SIG-M5 treated with dmso at 0.1 percent for 504 hours (cell line): ENCODE measurements at regions not wholly inside any gene's neighbourhood (a gene's known extent, or its start where the extent isn't known, plus 50 kb on each side); places are given as distances from the start of the nearest gene placed in this dataset.

Experiments used
- DNase-seq: peaks from one replicate; lab custom pipeline; 2025; ENCODE audit not compliant: unreplicated experiment; lab: John Stamatoyannopoulos, UW

DNA sequence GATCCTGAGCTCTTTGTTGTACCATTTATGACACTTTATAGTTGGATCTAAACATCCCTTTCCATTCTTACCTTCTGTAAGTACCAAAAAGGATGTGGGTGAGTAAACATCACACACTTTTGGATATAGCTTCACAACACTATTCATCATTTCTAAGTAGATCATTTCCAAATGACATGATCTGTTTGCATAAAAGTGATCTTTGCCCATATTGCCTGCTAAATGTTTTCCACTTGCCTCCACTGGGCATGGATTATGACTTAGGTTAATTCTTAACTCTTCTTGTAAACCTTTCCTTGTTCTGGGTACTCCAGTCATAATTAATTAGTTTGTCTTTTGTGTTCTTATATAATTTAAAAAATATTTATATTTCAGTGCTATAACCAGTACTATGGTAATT is 244.9 kb upstream of the AGA start:
- no peak for DNase-seq

DNA sequence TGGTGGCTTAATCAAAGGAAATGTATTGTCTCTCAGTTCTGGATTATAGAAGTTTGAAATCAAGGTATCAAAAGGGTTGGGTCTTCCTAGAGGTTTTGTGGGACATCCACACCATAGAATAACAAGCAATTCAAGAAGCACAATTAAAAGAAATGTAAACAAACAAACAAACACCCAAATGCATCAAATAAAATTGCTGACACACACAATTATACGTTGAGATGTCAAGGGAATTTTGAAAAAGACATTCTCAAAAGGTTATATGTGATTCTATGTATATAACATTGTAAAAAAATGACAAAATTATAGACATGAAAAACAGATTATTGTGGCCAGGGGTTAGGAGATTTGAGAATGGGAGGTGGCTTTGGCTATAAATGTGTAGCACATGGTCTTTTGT is 250.7 kb upstream of the AGA start:
- DNase-seq, result no peak

DNA sequence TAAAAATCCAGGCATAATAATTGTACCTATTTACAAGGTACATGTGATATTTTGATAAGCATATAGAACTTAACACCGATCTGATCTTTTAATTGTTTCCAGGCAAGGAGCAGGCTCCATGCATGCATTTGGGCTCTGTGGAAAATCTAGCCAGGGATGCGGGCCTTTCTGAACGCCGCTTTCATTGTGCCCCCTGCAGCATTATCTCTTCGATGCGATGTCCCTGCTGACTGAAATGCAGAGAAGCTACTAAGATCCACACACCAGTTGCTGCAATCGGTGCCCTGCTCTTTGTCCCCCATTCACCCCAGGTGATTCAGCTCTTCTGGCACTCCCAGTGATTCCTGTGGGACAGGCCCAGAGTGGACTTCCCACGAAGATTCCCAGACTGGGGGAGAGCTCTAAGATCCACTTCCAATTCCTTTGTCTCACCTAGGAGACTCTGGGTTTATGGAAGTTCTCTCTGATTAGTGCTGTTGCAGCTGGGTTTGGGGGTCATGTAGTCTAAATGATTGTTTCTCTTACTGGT is 254.3 kb upstream of the AGA start:
- no peak for DNase-seq

DNA sequence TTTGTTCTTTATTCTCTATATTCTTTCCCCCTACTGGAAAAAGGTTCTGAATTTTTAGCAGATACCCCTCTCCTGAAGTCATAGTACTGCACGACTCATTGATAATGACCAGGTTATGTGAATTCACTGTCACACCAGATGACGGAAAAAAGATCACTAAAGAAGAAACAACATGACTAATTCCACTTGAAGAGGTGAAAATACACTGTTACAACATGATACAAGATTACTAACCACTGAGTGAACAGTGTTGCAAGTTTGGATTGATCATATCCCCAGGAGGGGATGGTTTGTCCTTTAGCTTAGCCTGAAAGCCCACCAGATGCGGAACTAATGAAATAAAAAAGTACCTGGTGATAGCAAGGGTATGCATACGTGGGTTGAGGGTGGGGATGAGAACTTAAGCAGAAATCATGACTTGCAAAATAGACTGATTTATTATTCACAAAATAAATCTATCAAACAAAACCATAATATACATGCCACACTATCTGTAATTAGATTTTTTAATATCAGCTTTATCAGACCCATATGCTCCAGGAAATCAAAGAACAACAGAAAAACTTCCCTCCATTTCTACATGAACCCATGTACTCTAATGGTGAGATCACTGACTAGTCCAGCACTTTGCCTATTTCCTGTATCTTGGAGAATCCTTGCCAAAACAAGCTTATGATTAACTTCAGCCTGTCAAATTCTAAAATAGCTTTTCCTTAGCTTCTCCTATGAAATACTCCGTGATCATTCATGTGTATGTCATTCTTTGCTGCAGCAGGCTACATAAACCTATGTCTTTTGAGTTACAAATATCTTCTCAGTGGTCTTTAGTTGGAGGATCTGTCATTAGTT is 257.4 kb upstream of the AGA start:
- no peak for DNase-seq

DNA sequence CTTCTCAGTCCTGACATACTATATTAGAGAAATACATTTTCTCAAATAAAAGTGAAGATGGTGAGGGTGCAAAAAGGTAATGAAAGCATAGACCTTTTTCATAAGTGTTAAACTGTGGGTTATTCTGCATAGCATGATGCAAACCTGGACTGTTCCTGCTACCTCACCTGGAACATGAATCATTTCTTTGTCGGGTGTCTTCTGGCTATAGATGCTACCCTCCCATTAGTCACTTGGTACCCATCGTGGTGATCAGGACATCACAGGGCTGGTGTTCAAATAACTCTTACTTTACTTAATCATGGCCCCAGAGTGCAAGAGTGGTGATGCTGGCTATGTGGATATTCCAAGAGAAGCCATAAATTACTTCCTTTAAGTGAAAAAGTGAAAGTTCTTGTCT is 264.7 kb upstream of the AGA start:
- no peak for DNase-seq

DNA sequence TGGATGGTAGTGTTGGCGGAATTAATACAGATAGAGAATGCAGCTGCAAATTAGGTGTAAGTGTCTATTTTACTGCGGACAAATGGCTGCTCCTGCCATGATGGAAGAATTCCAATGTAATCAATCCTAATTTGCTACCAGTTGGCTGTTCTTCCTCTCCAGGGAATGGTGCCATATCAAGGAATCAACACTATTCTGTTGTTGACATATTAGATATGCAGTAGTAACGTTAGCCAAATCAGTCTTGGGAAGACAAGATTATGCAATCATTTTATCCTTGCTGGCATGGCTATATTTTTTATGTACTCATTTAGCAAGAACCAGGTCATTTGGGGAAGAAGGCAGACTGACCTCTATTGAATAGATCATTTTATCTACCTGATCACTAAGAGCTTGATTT is 271.2 kb upstream of the AGA start:
- DNase-seq, result no peak

DNA sequence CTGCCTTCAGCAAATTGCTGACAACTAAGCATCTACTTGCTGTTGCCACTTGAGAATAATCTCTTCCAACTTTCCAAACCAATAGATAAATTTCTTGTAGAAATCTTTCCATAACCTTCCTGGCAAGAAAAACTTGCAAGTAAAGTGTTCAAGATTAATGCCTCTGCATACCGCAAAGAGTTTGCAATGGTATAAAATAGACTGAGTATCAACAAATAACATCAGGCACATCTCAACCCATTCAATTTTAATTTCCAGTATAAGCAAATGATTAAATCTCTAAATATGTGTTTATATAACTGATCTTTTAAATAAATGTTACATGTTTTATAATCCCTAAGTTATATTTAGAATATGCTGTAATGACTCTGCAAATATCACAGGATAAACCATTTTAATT is 275.2 kb upstream of the AGA start:
- DNase-seq, result no peak

DNA sequence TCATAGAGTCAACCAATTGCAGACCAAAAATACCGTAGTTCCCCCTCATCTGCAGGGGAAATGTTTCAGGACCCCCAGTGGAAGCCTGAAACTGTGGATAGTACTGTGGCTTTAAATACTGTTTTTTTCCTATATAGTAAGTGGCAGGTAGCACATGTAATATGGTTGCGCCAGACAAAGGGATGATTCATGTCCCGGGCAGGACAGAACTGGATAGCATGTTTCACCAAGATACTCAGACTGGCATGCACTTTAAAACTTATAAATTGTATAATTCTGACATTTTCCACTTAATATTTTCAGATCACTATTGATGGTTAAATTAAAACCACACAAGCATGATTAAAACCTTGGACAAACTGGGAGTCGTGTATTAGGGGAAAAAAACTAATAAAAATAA is 276.3 kb upstream of the AGA start:
- DNase-seq, result no peak

DNA sequence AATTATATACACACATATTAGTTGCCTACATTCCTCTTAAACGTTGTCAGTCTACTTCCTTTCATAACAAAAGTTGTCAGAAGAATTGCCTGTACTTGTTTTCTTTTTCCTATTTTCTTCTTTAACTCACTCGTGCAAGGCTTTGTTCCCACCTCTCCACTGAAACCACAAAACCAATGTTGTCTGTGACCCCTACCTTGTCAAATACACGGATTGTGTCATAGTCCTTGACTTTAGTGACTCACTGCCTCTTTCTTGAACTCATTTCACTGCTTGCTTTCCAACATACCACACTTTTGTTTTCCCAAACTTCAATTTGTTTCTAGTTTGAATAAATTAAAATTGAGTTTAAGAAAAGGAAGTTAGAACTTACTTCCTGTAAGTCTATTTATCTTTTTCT is 283.9 kb upstream of the AGA start:
- no peak for DNase-seq

DNA sequence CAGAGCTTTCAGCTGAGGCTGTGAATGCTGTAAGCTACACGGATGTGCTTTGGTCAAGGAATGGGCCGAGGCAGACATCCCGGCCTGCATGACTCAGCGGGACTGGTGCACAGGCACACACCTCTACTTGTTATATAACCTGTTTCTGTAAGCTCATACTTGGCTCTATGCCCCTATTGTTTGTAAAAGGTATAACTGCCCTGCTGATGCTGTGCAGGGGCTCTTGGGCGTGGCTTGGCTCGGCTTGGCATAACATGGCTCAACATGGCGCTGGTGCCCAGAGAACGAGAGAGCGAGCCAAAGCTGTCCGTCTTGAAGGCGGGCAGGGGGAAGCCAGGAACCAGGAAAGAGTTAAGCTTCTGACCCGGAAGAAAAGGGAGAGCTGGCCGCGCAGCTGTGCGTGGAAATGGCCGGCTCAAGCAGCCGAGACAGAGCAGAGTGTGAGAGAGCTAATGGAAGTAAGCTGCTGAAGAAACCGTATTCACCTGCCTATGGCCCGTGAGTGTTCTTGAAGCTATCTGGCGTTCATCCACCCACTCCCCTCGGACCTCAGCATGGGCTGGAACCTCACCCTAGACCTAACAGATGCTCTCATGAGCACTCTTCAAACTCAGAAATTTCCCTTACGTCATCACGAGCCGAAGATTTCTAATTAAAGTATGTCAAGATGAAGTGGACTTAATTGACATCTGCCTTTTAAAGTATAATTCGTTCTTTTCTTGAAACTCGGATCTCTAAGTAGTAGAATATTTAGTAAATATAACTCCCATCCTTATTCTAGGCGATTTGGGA is 286.3 kb upstream of the AGA start:
- peak; percentile 1 for DNase-seq

DNA sequence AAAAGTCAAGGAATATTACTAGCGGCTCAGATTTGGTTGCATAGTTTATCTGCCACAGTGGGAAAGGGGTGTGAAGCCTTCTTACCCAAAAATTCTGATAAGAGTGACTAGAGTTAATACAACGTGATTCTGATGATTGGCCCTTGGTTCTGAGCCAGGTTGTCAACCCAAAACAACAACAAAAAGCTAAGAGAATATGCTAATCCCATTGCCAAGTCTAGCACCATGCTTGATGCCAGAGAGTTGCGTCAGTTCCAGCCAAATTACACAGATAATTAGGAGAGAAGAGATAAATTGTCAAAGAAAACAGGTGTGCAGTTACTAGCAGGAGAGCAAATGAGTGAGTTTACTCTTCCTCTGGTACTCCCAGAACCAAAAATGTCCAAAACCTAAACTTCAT is 287.4 kb upstream of the AGA start:
- DNase-seq, result no peak

DNA sequence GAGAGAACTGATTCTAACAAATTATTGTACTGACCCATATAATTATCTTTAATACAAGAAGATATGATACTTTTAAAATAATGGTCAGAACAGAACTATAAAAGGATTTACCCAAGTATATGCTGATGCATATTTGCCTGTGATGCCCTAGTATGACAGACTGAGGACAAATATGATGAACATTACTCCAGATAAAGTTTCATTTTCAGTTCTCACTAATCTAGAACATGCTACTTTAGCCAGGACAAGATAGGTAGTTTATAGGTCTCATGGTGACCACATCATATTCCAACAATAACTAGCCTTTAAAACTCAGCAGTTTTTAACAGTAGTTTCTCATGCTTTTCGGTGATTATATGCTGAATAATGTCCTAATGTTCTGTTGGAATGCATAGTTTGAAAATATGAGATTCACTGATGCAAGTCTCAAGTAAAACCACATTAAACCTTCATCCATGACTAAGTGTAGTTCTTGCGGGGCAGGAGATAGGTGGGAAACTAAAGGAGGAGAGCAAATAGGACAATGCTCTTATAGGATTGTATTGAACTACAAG is 295.2 kb upstream of the AGA start:
- DNase-seq, result no peak

DNA sequence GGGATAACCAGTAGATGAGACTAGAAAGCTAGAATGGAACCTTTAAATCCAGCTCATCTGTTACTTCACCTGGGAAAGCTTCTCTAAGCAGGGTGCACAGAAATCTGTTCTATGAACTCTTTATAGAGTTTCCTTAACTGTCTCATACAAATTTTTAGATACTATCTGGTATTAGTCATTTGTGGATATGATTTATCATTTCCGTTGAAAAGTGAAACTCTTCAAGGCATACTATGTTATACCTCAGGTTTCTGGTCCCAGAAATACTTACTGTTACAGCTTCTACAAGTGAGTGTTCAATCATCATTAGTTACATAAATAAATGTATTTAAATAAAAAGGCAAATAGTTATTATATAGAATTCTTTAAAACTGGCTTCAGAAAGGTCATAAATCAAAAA is 298.3 kb upstream of the AGA start:
- no peak for DNase-seq

DNA sequence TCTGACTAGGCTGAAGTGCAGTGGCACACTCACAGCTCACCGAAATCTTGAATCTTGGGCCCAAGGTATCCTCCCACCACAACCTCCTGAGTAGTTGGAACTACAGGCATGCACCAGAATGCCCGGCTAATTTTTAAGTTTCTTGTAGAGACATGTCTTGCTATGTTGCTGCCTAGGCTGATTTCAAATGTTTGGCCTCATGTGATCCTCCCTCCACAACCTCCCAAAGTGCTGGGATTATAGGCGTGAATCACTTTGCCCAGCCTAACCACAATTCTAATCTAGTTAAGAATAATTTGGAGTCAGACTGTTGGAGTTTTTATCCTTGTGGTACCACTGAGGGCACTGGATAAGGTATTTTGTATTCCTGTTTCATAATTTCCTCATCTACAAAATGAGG is 317.5 kb upstream of the AGA start:
- DNase-seq, result no peak

DNA sequence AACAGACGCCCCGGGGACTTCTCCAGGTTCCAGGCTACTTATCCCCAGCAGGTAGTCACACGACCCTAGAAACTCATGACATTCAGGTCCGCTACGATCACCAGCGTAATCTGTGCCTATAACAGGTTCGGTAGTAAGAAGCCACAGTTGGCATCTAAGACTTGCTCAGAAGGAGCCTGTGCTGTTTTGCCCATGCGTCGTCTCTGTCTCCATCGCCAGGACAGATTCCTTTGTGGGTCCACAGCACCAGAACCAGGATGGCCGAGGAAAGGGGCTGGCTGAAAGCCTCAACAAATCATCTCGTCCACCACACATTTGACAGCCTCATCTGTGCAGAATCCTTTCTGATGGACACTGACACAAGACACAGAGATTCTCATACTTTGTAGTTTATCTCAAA is 319.5 kb upstream of the AGA start:
- DNase-seq, result no peak

DNA sequence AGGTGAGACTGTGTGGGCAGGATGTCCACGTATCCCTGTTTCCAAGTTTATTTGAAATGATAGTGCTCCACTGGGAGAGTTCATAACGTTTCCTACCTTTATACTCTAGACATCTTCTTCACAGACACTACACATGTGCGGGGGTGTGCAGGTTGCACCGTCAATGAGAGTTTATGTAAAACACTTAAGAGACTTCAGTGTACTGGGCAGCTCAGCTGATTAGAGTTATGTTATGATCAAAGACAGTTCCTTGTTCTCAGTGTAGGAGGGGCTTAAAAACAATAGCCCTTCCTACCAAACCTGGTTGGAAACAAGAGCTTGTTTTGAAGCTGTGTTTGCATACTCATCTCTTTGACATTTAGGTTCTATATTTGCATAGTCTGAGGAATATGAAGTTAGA is 326.9 kb upstream of the AGA start:
- DNase-seq, result no peak

DNA sequence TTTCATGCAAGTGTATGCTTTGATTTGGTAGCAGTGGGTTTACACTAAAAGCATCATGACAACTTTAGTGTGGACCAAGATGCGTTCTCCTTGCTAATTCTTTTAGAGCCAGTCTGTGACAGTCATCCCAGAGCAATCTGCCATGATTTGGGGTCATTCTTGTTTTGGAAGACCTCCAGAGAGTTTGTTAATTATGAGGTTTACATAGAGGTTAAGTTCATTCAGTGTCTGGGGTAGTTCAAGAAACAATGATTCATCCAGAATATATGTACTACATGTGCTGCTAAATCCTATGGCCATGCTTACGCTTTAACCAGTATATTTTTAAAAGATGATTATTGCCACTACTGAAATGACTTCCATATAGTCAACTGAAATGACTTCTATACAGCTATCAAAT is 328.5 kb upstream of the AGA start:
- no peak for DNase-seq

DNA sequence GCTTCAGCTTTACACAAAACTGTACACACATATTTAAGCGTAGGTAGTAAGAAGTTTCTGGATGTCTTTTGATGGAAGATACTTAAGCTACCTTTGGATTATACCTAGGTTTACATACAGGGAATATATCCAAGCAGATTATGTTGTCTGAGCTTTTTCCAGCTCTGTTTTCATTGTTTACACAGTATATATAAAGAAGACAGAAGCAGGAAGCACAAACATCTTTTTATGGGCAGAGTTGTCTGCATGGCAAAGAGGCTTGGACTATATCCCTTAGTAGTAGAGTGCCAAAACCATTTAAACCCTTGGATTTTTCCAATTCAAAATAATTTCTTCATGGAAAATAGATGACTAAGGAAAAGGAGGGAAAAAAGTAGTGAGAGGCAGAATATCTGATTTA is 329.4 kb upstream of the AGA start:
- no peak for DNase-seq

DNA sequence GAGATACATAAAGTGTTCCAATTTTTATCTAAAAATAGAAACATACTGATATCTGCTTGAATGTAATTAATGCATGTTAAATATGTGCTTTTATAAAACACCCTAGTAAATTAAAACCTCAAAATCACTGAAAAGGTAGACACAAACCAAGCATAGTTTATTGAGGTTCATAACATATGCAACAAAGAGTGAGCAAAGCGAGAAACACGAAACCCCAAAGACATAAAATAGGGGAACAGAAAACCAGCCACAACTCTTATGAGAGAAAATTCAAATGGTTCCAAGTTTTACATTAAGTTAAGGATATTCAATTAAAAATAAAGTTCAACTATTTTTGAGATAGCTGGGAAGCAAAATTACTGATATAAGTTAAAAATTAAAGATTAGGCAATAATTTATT is 336.4 kb upstream of the AGA start:
- no peak for DNase-seq

DNA sequence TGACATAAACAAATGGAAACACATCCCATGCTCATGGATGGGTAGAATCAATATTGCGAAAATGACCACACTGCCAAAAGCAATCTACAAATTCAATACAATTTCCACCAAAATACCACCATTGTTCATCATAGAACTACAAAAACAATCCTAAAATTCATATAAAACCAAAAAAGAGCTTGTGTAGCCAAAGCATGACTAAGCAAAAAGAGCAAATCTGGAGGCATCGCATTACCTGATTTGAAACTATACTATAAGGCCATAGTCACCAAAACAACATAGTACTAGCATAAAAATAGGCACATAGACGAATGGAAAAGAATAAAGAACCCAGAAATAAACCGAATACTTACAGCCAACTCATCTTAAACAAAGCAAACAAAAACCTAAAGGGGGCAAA is 342.8 kb upstream of the AGA start:
- DNase-seq, result no peak

DNA sequence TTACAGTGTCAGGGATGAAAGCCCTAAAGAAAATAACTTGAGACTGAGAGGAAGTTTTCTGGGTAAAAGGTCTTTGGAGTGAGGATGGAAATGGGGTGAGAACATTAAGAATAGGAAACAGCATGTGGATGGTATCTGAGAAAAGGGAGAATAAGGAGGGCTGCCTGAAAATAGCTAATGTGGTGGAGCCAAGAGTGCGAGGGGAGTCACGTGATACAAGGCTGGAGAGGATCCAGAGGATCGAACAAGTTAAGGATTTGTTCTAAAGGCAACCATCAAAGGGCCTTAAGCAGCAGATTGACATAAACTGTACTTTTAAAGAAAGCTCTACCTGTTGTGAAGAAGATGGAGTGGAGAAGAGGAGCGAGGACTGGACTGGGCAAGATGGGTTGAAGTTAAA is 347.4 kb upstream of the AGA start:
- no peak for DNase-seq

DNA sequence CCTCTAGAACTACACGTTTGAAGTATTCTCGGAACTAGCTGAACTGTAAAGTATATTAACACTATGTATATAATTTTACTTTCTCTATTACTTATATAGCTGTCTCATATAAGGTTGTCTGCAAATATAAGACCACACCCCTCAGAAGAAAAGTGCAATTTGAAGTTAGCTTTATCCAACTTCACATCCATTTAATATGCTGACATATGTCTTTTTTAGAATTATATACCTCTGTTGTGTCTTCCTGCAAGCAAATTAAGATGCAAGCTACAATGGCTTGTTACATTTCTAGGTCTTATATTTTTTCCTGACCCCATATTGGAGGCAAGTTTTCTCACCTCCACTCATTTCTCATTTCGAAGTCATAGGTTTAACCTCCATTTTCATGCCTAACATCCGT is 349.0 kb upstream of the AGA start:
- DNase-seq, result no peak
